ENCODE measurements at regions not wholly inside any gene's neighbourhood (a gene's known extent, or its start where the extent isn't known, plus 50 kb on each side); places are given as distances from the start of the nearest gene placed in this dataset.

GRCh38 chr20:39390186-39390585, 428.0 kb downstream of the DHX35 start:
- TF ChIP-seq EZH2 (IDR thresholded peaks at IDR 0.05; ENCODE audit: insufficient read depth, poor library complexity, severe bottlenecking), result no peak
- no peak for TF ChIP-seq EZH2phosphoT487 (IDR thresholded peaks at IDR 0.05; ENCODE audit: insufficient read depth, low read depth)
